Amniotic epithelial cell (primary cell): ENCODE measurements at regions not wholly inside any gene's neighbourhood (a gene's known extent, or its start where the extent isn't known, plus 50 kb on each side); places are given as distances from the start of the nearest gene placed in this dataset.

ENCODE experiments used
- DNase-seq: peaks from one replicate; pipeline ENCODE4 v3.0.0-alpha.2; 2010; ENCODE audit warnings: low read depth

GRCh38 chr3:193987186-193987585, 148.8 kb upstream of the HES1 start:
- DNase-seq = no peak

GRCh38 chr3:193989186-193989585, 146.8 kb upstream of the HES1 start:
- DNase-seq = no peak

GRCh38 chr3:193991666-193992424, 144.1 kb upstream of the HES1 start:
- DNase-seq = no peak

GRCh38 chr3:193992425-193993037, 143.4 kb upstream of the HES1 start:
- no peak for DNase-seq

- no peak for DNase-seq
These were observed 139.7 kb upstream of the HES1 start for GRCh38 chr3:193996221-193996620.

- no peak for DNase-seq
These were observed 139.3 kb upstream of the HES1 start for GRCh38 chr3:193996641-193997089.

- DNase-seq = no peak
These were observed 138.5 kb upstream of the HES1 start for GRCh38 chr3:193997228-193998122.

- DNase-seq = no peak
These were observed 137.9 kb upstream of the HES1 start for GRCh38 chr3:193998123-193998448.

GRCh38 chr3:193998628-193999195, 137.2 kb upstream of the HES1 start:
- DNase-seq = no peak

GRCh38 chr3:194000100-194000499, 135.8 kb upstream of the HES1 start:
- no peak for DNase-seq

- DNase-seq = no peak
These were observed 135.2 kb upstream of the HES1 start for GRCh38 chr3:194000712-194001111.

- DNase-seq = no peak
These were observed 134.1 kb upstream of the HES1 start for GRCh38 chr3:194001728-194002459.

- peak; percentile 98 for DNase-seq
These were observed 132.6 kb upstream of the HES1 start for GRCh38 chr3:194003114-194004057.

GRCh38 chr3:194005930-194006501, 129.9 kb upstream of the HES1 start:
- no peak for DNase-seq

- DNase-seq = no peak
These were observed 128.2 kb upstream of the HES1 start for GRCh38 chr3:194007592-194008337.

- no peak for DNase-seq
These were observed 126.9 kb upstream of the HES1 start for GRCh38 chr3:194009019-194009418.

GRCh38 chr3:194009892-194010533, 125.9 kb upstream of the HES1 start:
- DNase-seq = no peak

GRCh38 chr3:194011807-194012206, 124.1 kb upstream of the HES1 start:
- no peak for DNase-seq

GRCh38 chr3:194013928-194014327, 122.0 kb upstream of the HES1 start:
- DNase-seq = no peak
